ENCODE measurements at regions not wholly inside any gene's neighbourhood (a gene's known extent, or its start where the extent isn't known, plus 50 kb on each side); places are given as distances from the start of the nearest gene placed in this dataset.

- TF ChIP-seq POLR2A (IDR thresholded peaks at IDR 0.05) = no peak
- TF ChIP-seq CTCF (IDR thresholded peaks at IDR 0.05) = no peak
- no peak for TF ChIP-seq EP300 (IDR thresholded peaks at IDR 0.05)
- no peak for TF ChIP-seq POLR2AphosphoS5 (IDR thresholded peaks at IDR 0.05)
Observed at GRCh38 chr1:59195151-59195550, 101.7 kb upstream of the FGGY start.

Data from sigmoid colon (tissue), 4 donors.